ENCODE measurements at regions not wholly inside any gene's neighbourhood (a gene's known extent, or its start where the extent isn't known, plus 50 kb on each side); places are given as distances from the start of the nearest gene placed in this dataset.

DNA sequence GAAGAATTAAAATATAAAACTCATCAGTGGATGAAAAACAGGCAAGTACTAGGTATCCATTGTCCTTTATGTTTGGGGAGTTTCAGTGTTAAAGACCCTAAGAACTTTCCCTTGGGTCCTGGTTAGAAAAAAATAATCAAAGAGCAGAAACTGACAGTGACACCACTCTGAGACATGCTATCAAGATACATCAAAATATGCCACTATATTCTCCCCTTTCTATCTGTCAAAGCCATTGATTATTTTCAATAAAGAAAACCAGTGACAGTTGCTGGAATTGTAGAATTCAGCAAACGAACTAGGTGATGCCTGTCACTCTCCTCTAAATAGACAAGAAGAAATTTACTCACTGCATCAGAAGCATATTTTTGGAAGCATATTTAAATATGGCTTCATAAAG, 496.7 kb upstream of the CFAP20DC start:
- TF ChIP-seq, protein P1, sequence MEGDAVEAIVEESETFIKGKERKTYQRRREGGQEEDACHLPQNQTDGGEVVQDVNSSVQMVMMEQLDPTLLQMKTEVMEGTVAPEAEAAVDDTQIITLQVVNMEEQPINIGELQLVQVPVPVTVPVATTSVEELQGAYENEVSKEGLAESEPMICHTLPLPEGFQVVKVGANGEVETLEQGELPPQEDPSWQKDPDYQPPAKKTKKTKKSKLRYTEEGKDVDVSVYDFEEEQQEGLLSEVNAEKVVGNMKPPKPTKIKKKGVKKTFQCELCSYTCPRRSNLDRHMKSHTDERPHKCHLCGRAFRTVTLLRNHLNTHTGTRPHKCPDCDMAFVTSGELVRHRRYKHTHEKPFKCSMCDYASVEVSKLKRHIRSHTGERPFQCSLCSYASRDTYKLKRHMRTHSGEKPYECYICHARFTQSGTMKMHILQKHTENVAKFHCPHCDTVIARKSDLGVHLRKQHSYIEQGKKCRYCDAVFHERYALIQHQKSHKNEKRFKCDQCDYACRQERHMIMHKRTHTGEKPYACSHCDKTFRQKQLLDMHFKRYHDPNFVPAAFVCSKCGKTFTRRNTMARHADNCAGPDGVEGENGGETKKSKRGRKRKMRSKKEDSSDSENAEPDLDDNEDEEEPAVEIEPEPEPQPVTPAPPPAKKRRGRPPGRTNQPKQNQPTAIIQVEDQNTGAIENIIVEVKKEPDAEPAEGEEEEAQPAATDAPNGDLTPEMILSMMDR (IDR thresholded peaks at IDR 0.05), result no peak
- no peak for TF ChIP-seq POLR2A (IDR thresholded peaks at IDR 0.05)

All from sigmoid colon (tissue), 3 donors.